Hepatocyte (in vitro differentiated cells): ENCODE measurements at regions not wholly inside any gene's neighbourhood (a gene's known extent, or its start where the extent isn't known, plus 50 kb on each side); places are given as distances from the start of the nearest gene placed in this dataset.

Experiments used
- DNase-seq: peaks from one replicate; pipeline ENCODE4 v3.0.0-alpha.2; 2016; ENCODE audit warnings: low spot score
- H2AFZ ChIP-seq: fragments of 200-600 bp; sonication (generic); 2 replicates; pipeline ENCODE4 v1.6.0; 2016; ENCODE audit warnings: antibody characterized with exemption, mild to moderate bottlenecking
- H3K27ac ChIP-seq: fragments of 200-600 bp; sonication (generic); 2 replicates; pipeline ENCODE4 v1.5.1; 2016; ENCODE audit warnings: mild to moderate bottlenecking
- H3K27me3 ChIP-seq: fragments of 200-600 bp; sonication (generic); 2 replicates; pipeline ENCODE4 v1.6.1; 2016
- H3K36me3 ChIP-seq: fragments of 200-600 bp; sonication (generic); replicated peaks from 2 replicates; pipeline ENCODE4 v1.5.1; 2016; ENCODE audit warnings: low read depth; ENCODE audit not compliant: insufficient read depth
- H3K4me1 ChIP-seq: fragments of 200-600 bp; sonication (generic); 2 replicates; pipeline ENCODE4 v1.5.1; 2016; ENCODE audit warnings: mild to moderate bottlenecking, moderate library complexity; ENCODE audit not compliant: insufficient read depth
- H3K4me2 ChIP-seq: fragments of 200-600 bp; sonication (generic); 2 replicates; pipeline ENCODE4 v1.6.0; 2016
- H3K4me3 ChIP-seq: fragments of 200-600 bp; sonication (generic); 2 replicates; pipeline ENCODE4 v1.5.1; 2016; ENCODE audit warnings: mild to moderate bottlenecking
- H3K79me2 ChIP-seq: fragments of 200-600 bp; sonication (generic); 2 replicates; pipeline ENCODE4 v1.6.0; 2017; ENCODE audit warnings: mild to moderate bottlenecking
- H3K9me2 ChIP-seq: fragments of 200-600 bp; sonication (generic); replicated peaks from 2 replicates; pipeline ENCODE4 v1.6.0; 2017; ENCODE audit warnings: mild to moderate bottlenecking; ENCODE audit not compliant: insufficient read depth
- H3K9me3 ChIP-seq: fragments of 200-600 bp; sonication (generic); 2 replicates; pipeline ENCODE4 v1.5.1; 2016; ENCODE audit warnings: low read depth, mild to moderate bottlenecking
- H4K20me1 ChIP-seq: fragments of 200-600 bp; sonication (generic); 2 replicates; pipeline ENCODE4 v1.6.0; 2016; ENCODE audit warnings: mild to moderate bottlenecking; ENCODE audit not compliant: insufficient read depth, poor library complexity, severe bottlenecking
- EZH2 ChIP-seq: fragments of 200-600 bp; sonication (generic); IDR thresholded peaks from 2 replicates; pipeline ENCODE4 v1.6.1; 2016; ENCODE audit warnings: antibody characterized with exemption, mild to moderate bottlenecking, borderline replicate concordance
- EZH2phosphoT487 ChIP-seq: fragments of 200-600 bp; sonication (generic); IDR thresholded peaks from one replicate; pipeline ENCODE4 v1.6.1; 2018; ENCODE audit warnings: antibody characterized with exemption, mild to moderate bottlenecking, low read depth, moderate library complexity; ENCODE audit not compliant: unreplicated experiment, severe bottlenecking
- WGBS: methylation state at CpG from one replicate; pipeline ENCODE4 v1.1.6; 2016; ENCODE audit warnings: low lambda C conversion rate; ENCODE audit errors: missing lambda C conversion rate; 5-methylcytosine and 5-hydroxymethylcytosine counted together
- TF ChIP-seq, protein P1 (sequence below): fragments of 200-600 bp; sonication (generic); IDR thresholded peaks from 2 replicates; pipeline ENCODE4 v1.5.1; 2016; ENCODE audit warnings: antibody characterized with exemption, mild to moderate bottlenecking; ENCODE audit not compliant: poor library complexity

DNA sequence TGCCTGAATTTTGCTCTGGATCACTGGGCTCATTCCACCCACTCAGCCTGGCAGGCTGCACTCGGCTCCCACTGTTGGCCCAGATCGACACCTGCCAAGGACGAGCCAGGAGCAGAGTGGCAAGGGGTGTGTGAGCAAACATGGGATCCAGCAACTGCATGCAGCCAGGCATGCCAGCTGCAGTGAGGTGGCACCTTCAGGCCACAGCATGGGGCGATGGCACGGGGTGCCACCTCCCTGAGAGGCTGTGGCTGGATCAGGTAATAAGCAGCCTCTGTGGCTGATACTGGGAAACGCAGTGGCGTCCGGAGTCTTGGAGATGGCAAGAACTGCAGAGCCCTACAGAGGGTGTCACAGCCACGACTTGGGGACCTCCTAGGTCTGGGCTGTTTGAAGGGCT is 244.5 kb upstream of the FSTL5 start:
- Histone ChIP-seq H4K20me1 (no peaks in the 10 kb centered on the region), H3K27ac (peak overlapping the region; percentile 93), H3K4me1 (peaks cover 6% of the 10 kb centered on the region), H3K79me2 (no peaks in the 10 kb centered on the region), H3K4me2 (no peak overlapping the region), H3K4me3 (no peak overlapping the region), H3K27me3 (no peaks in the 10 kb centered on the region), H2AFZ (no peak overlapping the region), H3K36me3 (no peaks in the 10 kb centered on the region), H3K9me3 (no peaks in the 10 kb centered on the region), H3K9me2 (no peaks in the 10 kb centered on the region)
- no peak for DNase-seq
- WGBS: 93% methylated on average over 9 of the region's 9 CpGs
- TF ChIP-seq EZH2phosphoT487 (no peak), EZH2 (no peak)
- TF ChIP-seq, protein P1, sequence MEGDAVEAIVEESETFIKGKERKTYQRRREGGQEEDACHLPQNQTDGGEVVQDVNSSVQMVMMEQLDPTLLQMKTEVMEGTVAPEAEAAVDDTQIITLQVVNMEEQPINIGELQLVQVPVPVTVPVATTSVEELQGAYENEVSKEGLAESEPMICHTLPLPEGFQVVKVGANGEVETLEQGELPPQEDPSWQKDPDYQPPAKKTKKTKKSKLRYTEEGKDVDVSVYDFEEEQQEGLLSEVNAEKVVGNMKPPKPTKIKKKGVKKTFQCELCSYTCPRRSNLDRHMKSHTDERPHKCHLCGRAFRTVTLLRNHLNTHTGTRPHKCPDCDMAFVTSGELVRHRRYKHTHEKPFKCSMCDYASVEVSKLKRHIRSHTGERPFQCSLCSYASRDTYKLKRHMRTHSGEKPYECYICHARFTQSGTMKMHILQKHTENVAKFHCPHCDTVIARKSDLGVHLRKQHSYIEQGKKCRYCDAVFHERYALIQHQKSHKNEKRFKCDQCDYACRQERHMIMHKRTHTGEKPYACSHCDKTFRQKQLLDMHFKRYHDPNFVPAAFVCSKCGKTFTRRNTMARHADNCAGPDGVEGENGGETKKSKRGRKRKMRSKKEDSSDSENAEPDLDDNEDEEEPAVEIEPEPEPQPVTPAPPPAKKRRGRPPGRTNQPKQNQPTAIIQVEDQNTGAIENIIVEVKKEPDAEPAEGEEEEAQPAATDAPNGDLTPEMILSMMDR: no peak

DNA sequence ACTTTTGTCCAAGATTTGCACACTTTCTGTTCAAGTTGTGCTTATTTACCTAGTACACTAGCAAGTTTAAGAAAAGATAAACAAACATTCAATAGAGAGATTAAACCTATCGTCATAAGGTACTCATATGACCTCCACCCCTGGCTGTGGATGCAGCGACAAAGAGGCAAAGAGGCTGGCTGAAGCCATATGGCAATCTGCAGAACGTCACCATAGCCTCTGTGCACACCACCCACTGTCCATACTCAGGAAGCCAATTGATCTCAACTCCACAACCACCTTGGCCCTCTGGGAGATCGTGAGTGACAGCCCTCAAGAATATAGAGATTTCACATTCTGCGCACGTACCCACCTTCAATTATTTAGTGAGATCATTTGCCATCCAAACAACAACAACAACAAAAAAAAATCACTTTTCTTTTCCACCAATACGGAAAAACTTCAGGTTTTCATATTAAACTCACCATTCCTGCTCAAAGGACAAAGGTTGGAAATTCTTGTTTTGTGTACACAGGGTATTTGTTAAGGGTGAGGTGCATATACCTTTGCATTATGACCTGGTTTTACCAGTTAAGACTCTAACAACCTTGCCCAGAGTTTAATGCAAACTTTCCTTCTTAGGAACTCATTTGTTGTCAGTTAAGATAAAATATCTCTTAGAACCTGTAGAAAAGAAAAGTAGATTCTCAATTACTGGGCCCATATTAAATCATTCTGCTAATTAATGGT is 243.0 kb upstream of the FSTL5 start:
- Histone ChIP-seq H3K9me2 (no peaks in the 10 kb centered on the region), H3K4me1 (peaks cover 6% of the 10 kb centered on the region), H2AFZ (peak overlapping the region; percentile 36), H3K36me3 (no peaks in the 10 kb centered on the region), H3K4me3 (no peak overlapping the region), H4K20me1 (no peaks in the 10 kb centered on the region), H3K9me3 (no peaks in the 10 kb centered on the region), H3K27ac (peak overlapping the region; percentile 93), H3K27me3 (no peaks in the 10 kb centered on the region), H3K79me2 (no peaks in the 10 kb centered on the region), H3K4me2 (peak overlapping the region; percentile 67)
- WGBS: 59% methylated on average over 7 of the region's 7 CpGs
- TF ChIP-seq EZH2: no peak
- TF ChIP-seq, protein P1: no peak
- peak; percentile 41 for DNase-seq

DNA sequence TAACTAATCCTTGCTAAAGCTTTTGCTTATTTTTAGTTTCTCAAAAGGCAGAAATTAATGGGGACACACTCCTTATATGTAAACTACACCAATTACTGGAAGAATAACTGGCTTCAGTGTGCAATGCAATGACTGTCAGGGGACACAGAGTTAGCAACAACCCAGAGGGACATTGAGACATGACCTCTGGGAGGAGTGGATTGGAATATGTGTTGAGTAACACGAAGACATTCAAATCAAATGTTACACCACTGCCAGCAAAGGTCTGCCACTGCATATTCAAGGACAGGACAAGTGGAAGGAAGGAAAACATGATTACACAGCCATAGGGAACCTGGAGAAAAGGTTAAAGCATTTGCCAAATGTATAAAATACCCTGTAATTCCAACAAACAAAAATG is 240.1 kb upstream of the FSTL5 start:
- Histone ChIP-seq H3K27me3 (no peaks in the 10 kb centered on the region), H3K27ac (no peak overlapping the region), H4K20me1 (no peaks in the 10 kb centered on the region), H3K9me2 (no peaks in the 10 kb centered on the region), H3K9me3 (no peaks in the 10 kb centered on the region), H3K36me3 (no peaks in the 10 kb centered on the region), H3K4me3 (no peak overlapping the region), H3K4me2 (no peak overlapping the region), H3K79me2 (no peaks in the 10 kb centered on the region), H2AFZ (no peak overlapping the region), H3K4me1 (peaks cover 6% of the 10 kb centered on the region)
- 67% methylated on average over 1 of the region's 1 CpG for WGBS
- no peak for DNase-seq
- TF ChIP-seq, protein P1: no peak
- TF ChIP-seq EZH2 (no peak), EZH2phosphoT487 (no peak)

DNA sequence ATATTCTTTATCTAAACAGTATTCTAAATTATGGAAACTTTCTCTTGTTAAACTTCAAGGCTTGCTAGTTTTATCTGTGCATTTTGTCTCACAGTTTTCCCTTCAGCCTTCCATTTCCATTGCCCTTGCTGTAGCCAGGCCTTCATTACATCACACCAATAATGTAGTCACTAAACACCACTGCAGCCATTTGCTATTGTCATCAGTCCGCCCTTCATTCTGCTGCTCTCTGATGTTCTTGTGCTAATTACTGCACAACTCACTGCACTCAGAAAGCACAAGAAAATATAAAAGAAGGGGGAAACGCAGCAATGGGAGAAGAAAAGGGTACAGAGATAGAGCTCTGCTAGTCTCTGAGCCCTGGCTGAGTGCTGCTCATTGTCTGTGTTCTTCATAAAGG is 239.6 kb upstream of the FSTL5 start:
- no peaks in the 10 kb centered on the region for H3K9me2 ChIP-seq
- no peaks in the 10 kb centered on the region for H3K27me3 ChIP-seq
- no peaks in the 10 kb centered on the region for H3K9me3 ChIP-seq
- H3K27ac ChIP-seq: no peak overlapping the region
- H3K4me3 ChIP-seq: no peak overlapping the region
- H3K36me3 ChIP-seq: no peaks in the 10 kb centered on the region
- peaks cover 5% of the 10 kb centered on the region for H3K4me1 ChIP-seq
- H4K20me1 ChIP-seq: no peaks in the 10 kb centered on the region
- no peak for TF ChIP-seq EZH2
- TF ChIP-seq, protein P1: no peak
- no peak for TF ChIP-seq EZH2phosphoT487
- 87% methylated on average over 2 of the region's 2 CpGs for WGBS
- DNase-seq: no peak
- no peak overlapping the region for H3K4me2 ChIP-seq
- no peak overlapping the region for H2AFZ ChIP-seq
- H3K79me2 ChIP-seq: no peaks in the 10 kb centered on the region
